MCF 10A (cell line): ENCODE measurements at regions not wholly inside any gene's neighbourhood (a gene's known extent, or its start where the extent isn't known, plus 50 kb on each side); places are given as distances from the start of the nearest gene placed in this dataset.
"Not testable (repeated sequence)": the region's sequence is repeated elsewhere in the genome, so short reads cannot be mapped to it uniquely, and the experiment has no call there.

ENCODE experiments used
- BruUV-seq: library from RNA; stranded (reverse); fragments of 400-500 nt; replicated peaks from 2 replicates; lab custom pipeline; 2021; lab: Mats Ljungman, UMichigan
- CTCF ChIA-PET: fragments of 300-600 bp; sonication (Branson Sonifier 250); formaldehyde crosslinking; extraction: SDS; loops from one replicate; lab custom pipeline; 2021; ENCODE audit warnings: antibody characterized with exemption, inconsistent platforms; lab: Yijun Ruan, JAX
- POLR2A ChIA-PET: fragments of 300-600, 350-650 bp; sonication (Branson Sonifier 250); formaldehyde crosslinking; extraction: SDS; loops from one replicate; lab custom pipeline; 2020; ENCODE audit warnings: antibody characterized with exemption, inconsistent platforms; lab: Yijun Ruan, JAX
- DNase-seq: peaks from one replicate; pipeline ENCODE4 v3.0.0-alpha.2; 2018; ENCODE audit not compliant: unreplicated experiment
- H3K27ac Mint-ChIP-seq: one replicate; pipeline ENCODE4 v1.8.0; 2022; ENCODE audit warnings: mild to moderate bottlenecking, low read depth, mixed read lengths; ENCODE audit not compliant: unreplicated experiment
- H3K27me3 Mint-ChIP-seq: one replicate; pipeline ENCODE4 v1.8.0; 2022; ENCODE audit warnings: mixed read lengths; ENCODE audit not compliant: insufficient read depth, unreplicated experiment
- H3K36me3 Mint-ChIP-seq: one replicate; pipeline ENCODE4 v1.8.0; 2022; ENCODE audit warnings: mild to moderate bottlenecking, moderate library complexity, mixed read lengths; ENCODE audit not compliant: insufficient read depth, unreplicated experiment
- H3K4me1 Mint-ChIP-seq: one replicate; pipeline ENCODE4 v1.8.0; 2022; ENCODE audit warnings: mixed read lengths; ENCODE audit not compliant: insufficient read depth, unreplicated experiment
- H3K4me3 Mint-ChIP-seq: one replicate; pipeline ENCODE4 v1.8.0; 2022; ENCODE audit warnings: mild to moderate bottlenecking, moderate library complexity, mixed read lengths; ENCODE audit not compliant: unreplicated experiment
- H3K9me3 Mint-ChIP-seq: one replicate; pipeline ENCODE4 v1.8.0; 2022; ENCODE audit warnings: mixed read lengths; ENCODE audit not compliant: unreplicated experiment
- intact Hi-C: fragments of 100-400 bp; cut with micrococcal nuclease; formaldehyde crosslinking; loops from 2 replicates; pipeline ENCODE4 v1.14.1; 2022
- TF ChIP-seq, protein P1 (sequence below): fragments of 200-600 bp; IDR thresholded peaks from one replicate; pipeline ENCODE4 v1.8.0; 2022; ENCODE audit warnings: antibody characterized with exemption, mild to moderate bottlenecking; ENCODE audit not compliant: unreplicated experiment

DNA sequence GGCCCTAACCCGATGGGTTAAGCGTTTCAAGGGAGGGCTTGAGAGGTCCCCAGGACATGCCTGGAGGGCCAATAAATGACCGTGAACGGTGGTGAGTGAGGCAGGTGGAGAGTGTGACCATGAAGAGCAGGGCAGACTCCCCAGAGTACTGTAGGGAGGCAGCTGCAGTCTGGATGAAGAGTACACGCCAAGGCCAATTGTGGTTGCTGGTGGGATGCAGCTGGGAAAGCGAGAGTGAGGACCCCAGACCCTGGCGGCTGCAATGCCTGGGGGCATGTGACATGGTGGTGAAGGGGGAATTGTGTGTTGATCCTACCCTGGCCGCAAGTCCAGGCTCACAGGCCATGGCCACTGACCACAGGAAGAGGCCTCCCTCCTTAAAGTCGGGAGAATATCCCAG, 62.9 kb downstream of the TMEM235 start:
- Mint-ChIP-seq H3K4me1 (peaks cover 10% of the 10 kb centered on the region), H3K27ac (peak overlapping the region; percentile 62), H3K27me3 (no peaks in the 10 kb centered on the region), H3K4me3 (no peak overlapping the region), H3K9me3 (no peaks in the 10 kb centered on the region), H3K36me3 (no peaks in the 10 kb centered on the region)
- TF ChIP-seq, protein P1, sequence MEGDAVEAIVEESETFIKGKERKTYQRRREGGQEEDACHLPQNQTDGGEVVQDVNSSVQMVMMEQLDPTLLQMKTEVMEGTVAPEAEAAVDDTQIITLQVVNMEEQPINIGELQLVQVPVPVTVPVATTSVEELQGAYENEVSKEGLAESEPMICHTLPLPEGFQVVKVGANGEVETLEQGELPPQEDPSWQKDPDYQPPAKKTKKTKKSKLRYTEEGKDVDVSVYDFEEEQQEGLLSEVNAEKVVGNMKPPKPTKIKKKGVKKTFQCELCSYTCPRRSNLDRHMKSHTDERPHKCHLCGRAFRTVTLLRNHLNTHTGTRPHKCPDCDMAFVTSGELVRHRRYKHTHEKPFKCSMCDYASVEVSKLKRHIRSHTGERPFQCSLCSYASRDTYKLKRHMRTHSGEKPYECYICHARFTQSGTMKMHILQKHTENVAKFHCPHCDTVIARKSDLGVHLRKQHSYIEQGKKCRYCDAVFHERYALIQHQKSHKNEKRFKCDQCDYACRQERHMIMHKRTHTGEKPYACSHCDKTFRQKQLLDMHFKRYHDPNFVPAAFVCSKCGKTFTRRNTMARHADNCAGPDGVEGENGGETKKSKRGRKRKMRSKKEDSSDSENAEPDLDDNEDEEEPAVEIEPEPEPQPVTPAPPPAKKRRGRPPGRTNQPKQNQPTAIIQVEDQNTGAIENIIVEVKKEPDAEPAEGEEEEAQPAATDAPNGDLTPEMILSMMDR: no peak
- no TSS peak for BruUV-seq
- intact Hi-C loops: no loop called here
- DNase-seq: no peak
- POLR2A ChIA-PET: no interaction called here
- CTCF ChIA-PET: no interaction called here

DNA sequence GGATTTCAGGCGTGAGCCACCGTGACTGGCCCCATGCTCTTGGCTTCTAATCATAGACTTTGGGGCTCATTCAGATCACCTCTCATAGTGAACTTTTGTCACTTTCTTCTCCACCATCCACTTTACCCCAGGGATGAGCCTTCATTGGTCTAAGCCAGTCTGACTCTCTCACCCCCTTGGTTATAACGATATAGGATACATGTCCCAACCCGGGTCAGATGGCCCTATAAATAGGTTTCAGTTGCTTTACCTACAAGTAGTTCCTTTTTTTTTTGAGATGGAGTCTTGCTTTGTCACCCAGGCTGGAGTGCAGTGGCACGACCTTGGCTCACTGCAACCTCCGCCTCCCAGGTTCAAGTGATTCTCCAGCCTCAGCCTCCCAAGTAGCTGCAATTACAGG, 61.7 kb downstream of the TMEM235 start:
- CTCF ChIA-PET, H3K4me3 Mint-ChIP-seq, DNase-seq, intact Hi-C loops, H3K9me3 Mint-ChIP-seq, BruUV-seq, H3K27me3 Mint-ChIP-seq, POLR2A ChIA-PET, H3K36me3 Mint-ChIP-seq, H3K27ac Mint-ChIP-seq: not testable (repeated sequence)
- peaks cover 10% of the 10 kb centered on the region for H3K4me1 Mint-ChIP-seq

DNA sequence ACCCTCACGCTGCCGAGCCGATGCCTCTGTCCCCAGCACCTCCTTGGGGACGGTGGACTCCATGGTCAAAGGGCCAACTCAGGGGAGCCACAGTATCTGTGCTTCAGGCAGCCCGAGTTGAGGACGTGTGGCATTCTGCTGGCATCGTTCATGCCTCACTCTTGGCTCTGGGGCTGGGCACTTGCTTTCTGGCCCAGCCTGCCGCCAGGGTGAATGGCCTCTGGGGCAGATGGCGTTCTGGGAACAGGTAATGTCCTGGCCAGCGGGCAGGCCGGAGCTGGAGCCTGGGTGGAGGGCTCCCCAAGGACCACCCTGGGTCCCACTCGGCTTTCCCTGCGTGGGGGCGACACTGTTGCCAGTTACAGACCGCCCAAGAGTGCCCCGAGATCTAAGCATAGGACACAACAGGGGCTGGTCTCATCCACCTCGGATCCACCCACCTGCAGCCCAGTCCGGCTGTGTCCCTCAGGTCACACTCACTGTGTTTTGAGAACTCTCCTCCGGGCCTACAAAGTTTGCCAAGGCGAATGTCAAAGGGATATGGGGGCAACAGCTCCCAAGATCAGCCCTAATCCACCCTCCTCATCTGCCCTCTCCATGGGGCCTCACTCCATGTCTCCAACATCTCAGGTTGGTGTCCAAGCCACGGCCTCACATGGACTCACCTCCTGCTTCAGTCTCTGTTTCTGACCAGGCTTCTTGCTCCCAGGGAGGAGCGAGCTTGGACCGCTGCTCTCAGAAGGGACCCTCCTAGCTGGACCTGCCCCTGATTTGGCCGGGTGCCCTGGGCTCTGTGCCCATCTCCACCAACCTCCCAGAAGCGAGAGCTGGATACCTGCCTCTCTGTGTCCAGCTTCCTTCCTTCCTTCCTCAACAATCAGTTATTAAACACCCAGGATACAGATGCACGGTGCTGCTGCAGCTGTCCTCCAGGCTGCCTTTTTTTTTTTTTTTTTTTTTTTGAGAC, 60.8 kb downstream of the TMEM235 start:
- Mint-ChIP-seq H3K9me3 (no peaks in the 10 kb centered on the region), H3K36me3 (no peaks in the 10 kb centered on the region), H3K27ac (no peak overlapping the region), H3K4me1 (peaks cover 10% of the 10 kb centered on the region), H3K27me3 (no peaks in the 10 kb centered on the region), H3K4me3 (no peak overlapping the region)
- intact Hi-C loops: no loop called here
- no peak for DNase-seq
- ChIA-PET CTCF (interaction anchor here (0.8 kb wide), 1 partner anchor 23 kb away, joined by 4 read pairs; no protein-coding TSS in a partner anchor), POLR2A (no interaction called here)
- TF ChIP-seq, protein P1: no peak
- no TSS peak for BruUV-seq

DNA sequence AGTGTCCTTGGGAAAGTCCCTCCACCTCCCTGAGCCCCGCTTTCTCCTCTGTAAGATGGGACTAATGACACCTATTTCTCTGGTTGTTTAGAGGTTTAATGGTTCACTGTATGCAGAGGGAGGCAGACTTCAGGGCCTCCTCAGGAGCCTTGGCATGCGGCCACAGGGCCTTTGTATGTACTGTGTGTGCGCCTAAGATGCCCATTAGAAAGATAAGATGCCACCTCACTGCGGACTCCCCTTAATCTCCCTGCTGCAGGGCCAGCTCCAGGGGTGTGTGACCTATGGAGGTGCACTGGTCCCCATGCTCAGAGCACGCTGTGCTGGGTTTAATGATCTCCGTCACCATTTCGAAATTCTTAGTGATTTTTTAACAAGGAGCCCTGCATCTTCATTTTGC, 59.3 kb downstream of the TMEM235 start:
- POLR2A ChIA-PET: interaction anchor here (0.6 kb wide), 1 partner anchor 10 kb away, joined by 3 read pairs; no protein-coding TSS in a partner anchor
- no peak overlapping the region for H3K27ac Mint-ChIP-seq
- intact Hi-C loops: no loop called here
- no peaks in the 10 kb centered on the region for H3K27me3 Mint-ChIP-seq
- no peaks in the 10 kb centered on the region for H3K36me3 Mint-ChIP-seq
- TF ChIP-seq, protein P1: no peak
- no peak for DNase-seq
- no peak overlapping the region for H3K4me3 Mint-ChIP-seq
- no TSS peak for BruUV-seq
- H3K4me1 Mint-ChIP-seq: peaks cover 10% of the 10 kb centered on the region
- H3K9me3 Mint-ChIP-seq: no peaks in the 10 kb centered on the region
- CTCF ChIA-PET: interaction anchor here (0.9 to 3.3 kb wide), 6 partner anchors 21 to 135 kb away, joined by 3 to 20 read pairs (median 5); no protein-coding TSS in a partner anchor
